HK-2 (cell line): ENCODE measurements at regions not wholly inside any gene's neighbourhood (a gene's known extent, or its start where the extent isn't known, plus 50 kb on each side); places are given as distances from the start of the nearest gene placed in this dataset.

Source experiments
- DNase-seq: peaks from one replicate; pipeline ENCODE4 v3.0.0-alpha.2; 2018; ENCODE audit not compliant: unreplicated experiment

GRCh38 chr5:57569601-57570000, 87.0 kb upstream of the ACTBL2 start:
- no peak for DNase-seq

- DNase-seq: no peak
Measured at GRCh38 chr5:57568136-57568535, 85.5 kb upstream of the ACTBL2 start.

GRCh38 chr5:57566914-57567313, 84.3 kb upstream of the ACTBL2 start:
- DNase-seq: no peak

- no peak for DNase-seq
Measured at GRCh38 chr5:57561231-57561842, 78.7 kb upstream of the ACTBL2 start.

GRCh38 chr5:57559110-57559635, 76.6 kb upstream of the ACTBL2 start:
- DNase-seq: no peak

- no peak for DNase-seq
Measured at GRCh38 chr5:57552033-57552432, 69.4 kb upstream of the ACTBL2 start.

GRCh38 chr5:57551251-57551650, 68.6 kb upstream of the ACTBL2 start:
- DNase-seq: no peak

GRCh38 chr5:57550132-57550531, 67.5 kb upstream of the ACTBL2 start:
- DNase-seq: no peak

- DNase-seq: no peak
Measured at GRCh38 chr5:57549566-57549965, 67.0 kb upstream of the ACTBL2 start.

- DNase-seq: no peak
Measured at GRCh38 chr5:57540823-57541222, 58.2 kb upstream of the ACTBL2 start.

- DNase-seq: no peak
Measured at GRCh38 chr5:57539281-57539701, 56.7 kb upstream of the ACTBL2 start.

GRCh38 chr5:57538341-57538955, 55.8 kb upstream of the ACTBL2 start:
- no peak for DNase-seq

GRCh38 chr5:57537811-57538210, 55.2 kb upstream of the ACTBL2 start:
- DNase-seq: no peak

- DNase-seq: peak; percentile 4
Measured at GRCh38 chr5:57532513-57533497, 50.2 kb upstream of the ACTBL2 start.
